ENCODE measurements at regions not wholly inside any gene's neighbourhood (a gene's known extent, or its start where the extent isn't known, plus 50 kb on each side); places are given as distances from the start of the nearest gene placed in this dataset.

DNA sequence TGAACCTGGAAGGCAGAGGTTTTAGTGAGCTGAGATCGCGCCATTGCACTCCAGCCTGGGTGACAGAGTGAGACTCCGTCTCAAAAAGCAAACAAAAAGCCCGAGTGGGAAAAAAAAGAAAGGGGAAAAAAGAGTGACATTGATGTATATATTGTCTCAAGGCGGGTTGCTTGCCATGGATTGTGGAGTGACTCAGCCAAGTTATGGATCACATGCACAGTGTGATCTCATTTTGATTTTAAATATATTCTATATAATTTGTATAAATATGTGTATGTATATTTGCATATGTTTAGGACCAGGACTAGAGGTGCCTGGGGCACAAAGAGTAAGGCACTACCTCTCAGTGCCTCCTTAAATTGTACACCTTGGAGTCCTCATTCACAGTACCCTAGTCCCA is 116.2 kb upstream of the RASSF8 start:
- TF ChIP-seq, protein P1, sequence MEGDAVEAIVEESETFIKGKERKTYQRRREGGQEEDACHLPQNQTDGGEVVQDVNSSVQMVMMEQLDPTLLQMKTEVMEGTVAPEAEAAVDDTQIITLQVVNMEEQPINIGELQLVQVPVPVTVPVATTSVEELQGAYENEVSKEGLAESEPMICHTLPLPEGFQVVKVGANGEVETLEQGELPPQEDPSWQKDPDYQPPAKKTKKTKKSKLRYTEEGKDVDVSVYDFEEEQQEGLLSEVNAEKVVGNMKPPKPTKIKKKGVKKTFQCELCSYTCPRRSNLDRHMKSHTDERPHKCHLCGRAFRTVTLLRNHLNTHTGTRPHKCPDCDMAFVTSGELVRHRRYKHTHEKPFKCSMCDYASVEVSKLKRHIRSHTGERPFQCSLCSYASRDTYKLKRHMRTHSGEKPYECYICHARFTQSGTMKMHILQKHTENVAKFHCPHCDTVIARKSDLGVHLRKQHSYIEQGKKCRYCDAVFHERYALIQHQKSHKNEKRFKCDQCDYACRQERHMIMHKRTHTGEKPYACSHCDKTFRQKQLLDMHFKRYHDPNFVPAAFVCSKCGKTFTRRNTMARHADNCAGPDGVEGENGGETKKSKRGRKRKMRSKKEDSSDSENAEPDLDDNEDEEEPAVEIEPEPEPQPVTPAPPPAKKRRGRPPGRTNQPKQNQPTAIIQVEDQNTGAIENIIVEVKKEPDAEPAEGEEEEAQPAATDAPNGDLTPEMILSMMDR (IDR thresholded peaks at IDR 0.05 in 8 of 11, conservative IDR thresholded peaks at IDR 0.05 in 3 of 11): no peak
- TF ChIP-seq POLR2A (IDR thresholded peaks at IDR 0.05): no peak

Data from spleen (tissue), 7 donors.